GM06990 (cell line): ENCODE measurements at regions not wholly inside any gene's neighbourhood (a gene's known extent, or its start where the extent isn't known, plus 50 kb on each side); places are given as distances from the start of the nearest gene placed in this dataset.

ENCODE experiments used
- DNase-seq: peaks from one replicate; pipeline ENCODE4 v3.0.0-alpha.2; 2011; ENCODE audit not compliant: insufficient read length; ENCODE audit errors: extremely low read depth
- H3K27me3 ChIP-seq: replicated peaks from 2 replicates; pipeline ENCODE4 v1.6.0; 2011; ENCODE audit warnings: low read length; ENCODE audit not compliant: control insufficient read depth, insufficient read depth
- H3K36me3 ChIP-seq: 2 replicates; pipeline ENCODE4 v1.5.1; 2011; ENCODE audit warnings: low read length; ENCODE audit not compliant: control insufficient read depth, insufficient read depth
- H3K4me3 ChIP-seq: replicated peaks from 2 replicates; pipeline ENCODE4 v1.5.1; 2011; ENCODE audit warnings: low read depth, mild to moderate bottlenecking, control low read depth, low read length
- CTCF ChIP-seq: IDR thresholded peaks from 2 replicates; pipeline ENCODE4 v1.5.1; 2011; ENCODE audit warnings: low read length, control low read depth, mild to moderate bottlenecking, inconsistent platforms; ENCODE audit not compliant: insufficient read depth, poor library complexity, severe bottlenecking

- no peak for TF ChIP-seq CTCF
- no peaks in the 10 kb centered on the region for H3K36me3 ChIP-seq
- DNase-seq: no peak
- H3K27me3 ChIP-seq: no peaks in the 10 kb centered on the region
- H3K4me3 ChIP-seq: no peak overlapping the region
These were observed 473.8 kb downstream of the TAFA4 start for GRCh38 chr3:68458581-68458980.

GRCh38 chr3:68448510-68449383 lies 483.6 kb downstream of the TAFA4 start:
- DNase-seq: no peak
- Histone ChIP-seq H3K4me3 (no peak overlapping the region), H3K27me3 (no peaks in the 10 kb centered on the region), H3K36me3 (no peaks in the 10 kb centered on the region)
- no peak for TF ChIP-seq CTCF

- Histone ChIP-seq H3K4me3 (no peak overlapping the region), H3K36me3 (no peaks in the 10 kb centered on the region), H3K27me3 (no peaks in the 10 kb centered on the region)
- no peak for DNase-seq
- TF ChIP-seq CTCF: no peak
These were observed 484.5 kb downstream of the TAFA4 start for GRCh38 chr3:68447885-68448284.

- Histone ChIP-seq H3K27me3 (no peaks in the 10 kb centered on the region), H3K4me3 (no peak overlapping the region), H3K36me3 (no peaks in the 10 kb centered on the region)
- TF ChIP-seq CTCF: no peak
- DNase-seq: no peak
These were observed 491.3 kb downstream of the TAFA4 start for GRCh38 chr3:68441054-68441453.

GRCh38 chr3:68436619-68437401 lies 495.5 kb downstream of the TAFA4 start:
- Histone ChIP-seq H3K27me3 (no peaks in the 10 kb centered on the region; the same call in 1 of the 2 replicates), H3K36me3 (no peaks in the 10 kb centered on the region), H3K4me3 (no peak overlapping the region)
- DNase-seq: no peak
- TF ChIP-seq CTCF: no peak
